GM20000 (cell line): ENCODE measurements at regions not wholly inside any gene's neighbourhood (a gene's known extent, or its start where the extent isn't known, plus 50 kb on each side); places are given as distances from the start of the nearest gene placed in this dataset.

Source experiments
- DNase-seq: peaks from one replicate; pipeline ENCODE4 v3.0.0; 2012; ENCODE audit warnings: low spot score
- TF ChIP-seq, protein P1 (sequence below): IDR thresholded peaks from 2 replicates; pipeline ENCODE4 v1.5.1; 2012; ENCODE audit warnings: mild to moderate bottlenecking, control low read depth; ENCODE audit errors: extremely low read depth, missing control alignments

DNA sequence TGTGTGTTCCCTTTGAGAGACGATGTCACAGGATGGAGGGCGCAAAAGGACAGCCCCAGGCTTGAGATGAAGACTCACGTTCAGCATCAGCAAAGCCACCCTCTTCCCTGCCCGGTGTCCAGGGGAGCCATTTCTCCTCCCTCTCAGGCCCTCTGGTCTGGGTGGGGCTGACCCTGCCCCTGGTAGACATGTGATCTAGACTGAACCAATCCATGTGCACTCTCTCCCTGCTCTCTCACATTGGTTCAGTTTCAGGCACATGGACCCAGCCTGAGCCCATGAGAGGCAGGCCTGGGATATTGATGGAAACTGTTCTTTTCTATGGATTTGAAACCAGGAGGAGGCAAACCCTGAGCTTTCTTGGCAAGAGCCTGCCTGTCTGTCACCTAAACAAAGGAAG lies 115.6 kb upstream of the IGSF21 start:
- TF ChIP-seq, protein P1, sequence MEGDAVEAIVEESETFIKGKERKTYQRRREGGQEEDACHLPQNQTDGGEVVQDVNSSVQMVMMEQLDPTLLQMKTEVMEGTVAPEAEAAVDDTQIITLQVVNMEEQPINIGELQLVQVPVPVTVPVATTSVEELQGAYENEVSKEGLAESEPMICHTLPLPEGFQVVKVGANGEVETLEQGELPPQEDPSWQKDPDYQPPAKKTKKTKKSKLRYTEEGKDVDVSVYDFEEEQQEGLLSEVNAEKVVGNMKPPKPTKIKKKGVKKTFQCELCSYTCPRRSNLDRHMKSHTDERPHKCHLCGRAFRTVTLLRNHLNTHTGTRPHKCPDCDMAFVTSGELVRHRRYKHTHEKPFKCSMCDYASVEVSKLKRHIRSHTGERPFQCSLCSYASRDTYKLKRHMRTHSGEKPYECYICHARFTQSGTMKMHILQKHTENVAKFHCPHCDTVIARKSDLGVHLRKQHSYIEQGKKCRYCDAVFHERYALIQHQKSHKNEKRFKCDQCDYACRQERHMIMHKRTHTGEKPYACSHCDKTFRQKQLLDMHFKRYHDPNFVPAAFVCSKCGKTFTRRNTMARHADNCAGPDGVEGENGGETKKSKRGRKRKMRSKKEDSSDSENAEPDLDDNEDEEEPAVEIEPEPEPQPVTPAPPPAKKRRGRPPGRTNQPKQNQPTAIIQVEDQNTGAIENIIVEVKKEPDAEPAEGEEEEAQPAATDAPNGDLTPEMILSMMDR, result no peak

GRCh38 chr1:17992800-17993199 lies 114.8 kb upstream of the IGSF21 start:
- DNase-seq, result no peak
- TF ChIP-seq, protein P1, result no peak

More for the DNA sequence above, 115.6 kb upstream of the IGSF21 start:
- DNase-seq, result no peak

GRCh38 chr1:17994046-17994445 lies 113.6 kb upstream of the IGSF21 start:
- TF ChIP-seq, protein P1, result no peak
- DNase-seq, result no peak

GRCh38 chr1:17995480-17995879 lies 112.1 kb upstream of the IGSF21 start:
- DNase-seq, result no peak
- TF ChIP-seq, protein P1, result no peak

DNA sequence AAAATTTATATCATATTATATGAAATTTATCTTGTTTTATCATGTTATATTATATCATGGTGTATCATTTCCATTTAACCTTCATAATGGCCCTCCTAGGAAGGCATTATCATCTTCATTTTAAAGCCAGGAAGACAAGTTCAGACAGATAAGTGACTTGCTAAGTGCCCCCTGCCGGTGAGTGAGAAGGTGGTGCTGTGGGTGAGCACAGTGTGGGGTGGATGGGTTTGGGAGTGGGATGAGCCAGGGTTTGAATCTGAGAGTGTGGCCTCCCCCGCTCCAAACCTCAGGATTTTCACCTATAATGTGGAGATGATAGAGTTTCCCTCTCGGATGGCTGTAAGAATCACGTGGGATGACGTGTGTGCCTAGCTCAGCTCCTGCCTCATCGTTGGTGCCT lies 108.7 kb upstream of the IGSF21 start:
- TF ChIP-seq, protein P1, result no peak
- no peak for DNase-seq

DNA sequence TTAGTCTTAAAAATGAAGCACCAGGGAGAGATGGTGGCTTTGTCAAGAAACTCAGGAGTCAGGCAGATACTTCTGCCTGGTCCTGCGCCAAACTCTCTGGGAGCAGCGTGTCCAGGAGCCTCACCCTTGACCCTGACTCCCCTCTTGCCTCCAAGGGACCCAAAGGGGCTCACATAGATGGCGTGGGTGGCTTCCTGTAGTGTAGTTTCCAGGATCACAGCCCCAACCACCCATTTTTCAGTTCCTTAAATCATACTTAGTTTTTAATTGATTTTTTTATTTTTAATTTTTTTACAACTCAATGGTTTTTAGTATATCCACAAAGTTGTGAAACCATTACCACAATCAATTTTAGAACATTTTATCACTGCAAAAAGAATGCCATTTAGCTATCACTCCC lies 107.7 kb upstream of the IGSF21 start:
- TF ChIP-seq, protein P1, result no peak
- no peak for DNase-seq

- no peak for DNase-seq
- TF ChIP-seq, protein P1, result no peak
Measured at GRCh38 chr1:18001725-18002124, 105.9 kb upstream of the IGSF21 start.
